ENCODE measurements at regions not wholly inside any gene's neighbourhood (a gene's known extent, or its start where the extent isn't known, plus 50 kb on each side); places are given as distances from the start of the nearest gene placed in this dataset.
A peak's percentile ranks its signal among the peaks of the same experiment; 100 is the strongest.

DNA sequence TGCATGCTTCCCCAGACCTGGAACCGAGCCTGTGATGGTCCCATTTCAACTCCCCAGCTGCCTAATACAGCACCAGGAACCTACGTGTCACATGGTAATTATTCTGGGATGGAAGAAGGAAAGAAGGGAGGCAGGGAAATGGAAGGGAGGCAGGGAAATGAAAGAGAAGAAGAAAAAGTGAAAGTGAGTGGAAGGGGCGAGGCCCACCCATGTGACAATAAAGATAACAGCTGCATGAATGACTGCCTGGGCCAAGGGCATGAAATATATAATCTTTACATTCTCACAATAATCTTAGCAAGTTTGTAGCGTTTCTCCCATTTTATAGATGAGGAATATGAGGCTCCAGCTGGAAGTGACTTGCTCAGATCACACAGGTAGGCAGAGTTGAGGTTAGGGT lies 245.0 kb upstream of the PWP1 start:
- 90 to 92% methylated on average over 4 of the region's 4 CpGs for WGBS, 2 experiments (ENCODE audit: low coverage in 1 of 2, low lambda C conversion rate in 2 of 2, missing lambda C conversion rate in 2 of 2)
- no peaks in the 10 kb centered on the region for H3K27me3 ChIP-seq (replicated peaks; ENCODE audit: insufficient read depth)
- no peak overlapping the region for H3K27ac ChIP-seq
- 0 out of 2 replicates have a peak, but pooled peaks cover 12% of the 10 kb centered on the region for H3K4me1 ChIP-seq (ENCODE audit: insufficient read depth)
- no peaks in the 10 kb centered on the region for H4K20me1 ChIP-seq (ENCODE audit: insufficient read depth)
- H3K4me2 ChIP-seq (ENCODE audit: unreplicated experiment), result no peak overlapping the region
- H3F3A ChIP-seq (ENCODE audit: insufficient read depth), result no peaks in the 10 kb centered on the region
- no peak overlapping the region for H2AFZ ChIP-seq
- in situ Hi-C loops (cut with MboI), result no loop called here
- TF ChIP-seq EZH2phosphoT487 (IDR thresholded peaks at IDR 0.05; ENCODE audit: insufficient read depth, low read depth), result no peak
- TF ChIP-seq EZH2 (IDR thresholded peaks at IDR 0.05; ENCODE audit: insufficient read depth, poor library complexity, severe bottlenecking), result no peak
- no peak overlapping the region for H3K9ac ChIP-seq
- DNase-seq, result no peak
- H3K9me2 ChIP-seq (ENCODE audit: insufficient read depth), result no peaks in the 10 kb centered on the region
- H3K36me3 ChIP-seq (ENCODE audit: low read depth), result no peaks in the 10 kb centered on the region
- no peak overlapping the region for H3K4me3 ChIP-seq
- H3K79me2 ChIP-seq (ENCODE audit: insufficient read depth), result no peaks in the 10 kb centered on the region
- H3K9me3 ChIP-seq (ENCODE audit: low read depth), result no peaks in the 10 kb centered on the region

GRCh38 chr12:107441665-107442300 lies 243.8 kb upstream of the PWP1 start:
- H3K9ac ChIP-seq, result peak overlapping the region; percentile 70

GRCh38 chr12:107442326-107442987 lies 243.1 kb upstream of the PWP1 start:
- Histone ChIP-seq H4K20me1 (ENCODE audit: insufficient read depth) (no peaks in the 10 kb centered on the region), H2AFZ (peak overlapping the region; percentile 86), H3K9ac (peak overlapping the region; percentile 70), H3K36me3 (ENCODE audit: low read depth) (no peaks in the 10 kb centered on the region), H3K9me2 (ENCODE audit: insufficient read depth) (no peaks in the 10 kb centered on the region), H3K9me3 (ENCODE audit: low read depth) (no peaks in the 10 kb centered on the region), H3K4me3 (peak overlapping the region; percentile 61), H3K79me2 (ENCODE audit: insufficient read depth) (no peaks in the 10 kb centered on the region), H3K4me2 (ENCODE audit: unreplicated experiment) (peak overlapping the region; percentile 85), H3F3A (ENCODE audit: insufficient read depth) (no peaks in the 10 kb centered on the region), H3K27me3 (replicated peaks; ENCODE audit: insufficient read depth) (no peaks in the 10 kb centered on the region), H3K4me1 (ENCODE audit: insufficient read depth) (0 out of 2 replicates have a peak, but pooled peaks cover 8% of the 10 kb centered on the region), H3K27ac (no peak overlapping the region)
- 35% methylated on average over 7 of the region's 7 CpGs for WGBS, 2 experiments (ENCODE audit: low coverage in 1 of 2, low lambda C conversion rate in 2 of 2, missing lambda C conversion rate in 2 of 2)
- TF ChIP-seq EZH2 (IDR thresholded peaks at IDR 0.05; ENCODE audit: insufficient read depth, poor library complexity, severe bottlenecking) (no peak), EZH2phosphoT487 (IDR thresholded peaks at IDR 0.05; ENCODE audit: insufficient read depth, low read depth) (no peak)
- in situ Hi-C loops (cut with MboI), result no loop called here
- DNase-seq, result peak; percentile 35

More at GRCh38 chr12:107441665-107442300, 243.8 kb upstream of the PWP1 start:
- Histone ChIP-seq H2AFZ (peak overlapping the region; percentile 86), H3F3A (ENCODE audit: insufficient read depth) (no peaks in the 10 kb centered on the region), H3K9me3 (ENCODE audit: low read depth) (no peaks in the 10 kb centered on the region), H3K79me2 (ENCODE audit: insufficient read depth) (no peaks in the 10 kb centered on the region), H3K36me3 (ENCODE audit: low read depth) (no peaks in the 10 kb centered on the region), H3K4me3 (peak overlapping the region; percentile 61), H3K4me1 (ENCODE audit: insufficient read depth) (0 out of 2 replicates have a peak, but pooled peaks cover 9% of the 10 kb centered on the region), H3K27me3 (replicated peaks; ENCODE audit: insufficient read depth) (no peaks in the 10 kb centered on the region), H3K27ac (no peak overlapping the region), H3K4me2 (ENCODE audit: unreplicated experiment) (peak overlapping the region; percentile 85), H4K20me1 (ENCODE audit: insufficient read depth) (no peaks in the 10 kb centered on the region), H3K9me2 (ENCODE audit: insufficient read depth) (no peaks in the 10 kb centered on the region)
- peak; percentile 62 for DNase-seq
- TF ChIP-seq EZH2phosphoT487 (IDR thresholded peaks at IDR 0.05; ENCODE audit: insufficient read depth, low read depth), result no peak
- WGBS, 2 experiments (ENCODE audit: low coverage in 1 of 2, low lambda C conversion rate in 2 of 2, missing lambda C conversion rate in 2 of 2), result 8 to 11% methylated on average over 8 of the region's 8 CpGs
- in situ Hi-C loops (cut with MboI), result no loop called here

DNA sequence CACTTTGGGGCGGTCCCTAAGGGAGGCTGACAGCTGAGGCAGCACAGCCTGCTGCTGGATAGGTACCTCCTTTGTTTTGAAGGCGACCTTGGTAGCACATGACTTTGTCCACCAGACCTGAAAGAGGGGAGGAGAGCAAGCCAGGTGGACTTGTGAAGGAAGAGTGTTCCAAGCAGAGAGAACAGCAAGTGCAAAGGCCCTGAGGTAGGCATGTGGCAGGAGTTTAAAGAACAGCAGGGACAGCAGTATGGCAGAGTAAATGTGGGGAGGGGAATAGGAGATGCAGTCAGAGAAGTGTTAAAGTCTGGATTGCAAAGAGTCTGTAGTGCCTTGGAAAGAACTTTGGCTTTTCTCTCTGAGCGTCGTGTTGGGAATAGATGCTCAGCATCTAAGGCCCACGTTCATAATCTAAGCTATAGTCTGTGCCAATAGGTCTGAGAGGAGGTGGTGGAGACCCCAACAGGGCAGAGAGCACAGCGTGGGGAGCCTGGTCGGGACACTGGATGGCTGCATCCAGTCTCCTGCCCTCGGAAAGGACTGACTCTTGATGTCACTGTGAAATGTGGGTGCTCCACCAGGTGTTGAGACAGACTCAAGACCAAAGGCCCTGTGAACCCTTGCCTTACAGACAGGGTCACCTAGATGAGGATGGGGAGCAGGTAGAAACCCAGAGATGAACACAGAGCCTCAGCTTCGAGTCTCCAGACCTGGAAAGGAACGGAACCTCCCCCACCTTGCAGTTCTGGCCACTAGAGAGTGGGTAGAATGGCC lies 242.1 kb upstream of the PWP1 start:
- H3K9me2 ChIP-seq (ENCODE audit: insufficient read depth), result no peaks in the 10 kb centered on the region
- no peaks in the 10 kb centered on the region for H4K20me1 ChIP-seq (ENCODE audit: insufficient read depth)
- H3K27ac ChIP-seq, result no peak overlapping the region
- H3K36me3 ChIP-seq (ENCODE audit: low read depth), result no peaks in the 10 kb centered on the region
- H3K4me2 ChIP-seq (ENCODE audit: unreplicated experiment), result no peak overlapping the region
- in situ Hi-C loops (cut with MboI), result no loop called here
- 92% methylated on average over 10 of the region's 10 CpGs for WGBS, 2 experiments (ENCODE audit: low coverage in 1 of 2, low lambda C conversion rate in 2 of 2, missing lambda C conversion rate in 2 of 2)
- H3K9me3 ChIP-seq (ENCODE audit: low read depth), result no peaks in the 10 kb centered on the region
- TF ChIP-seq EZH2phosphoT487 (IDR thresholded peaks at IDR 0.05; ENCODE audit: insufficient read depth, low read depth) (no peak), EZH2 (IDR thresholded peaks at IDR 0.05; ENCODE audit: insufficient read depth, poor library complexity, severe bottlenecking) (no peak)
- H3F3A ChIP-seq (ENCODE audit: insufficient read depth), result no peaks in the 10 kb centered on the region
- H3K9ac ChIP-seq, result no peak overlapping the region
- H3K4me3 ChIP-seq, result no peak overlapping the region
- H3K27me3 ChIP-seq (replicated peaks; ENCODE audit: insufficient read depth), result no peaks in the 10 kb centered on the region
- DNase-seq, result no peak
- 0 out of 2 replicates have a peak, but pooled peaks cover 8% of the 10 kb centered on the region for H3K4me1 ChIP-seq (ENCODE audit: insufficient read depth)
- H3K79me2 ChIP-seq (ENCODE audit: insufficient read depth), result no peaks in the 10 kb centered on the region
- no peak overlapping the region for H2AFZ ChIP-seq

Data from GM23248 (cell line).